ENCODE measurements at regions not wholly inside any gene's neighbourhood (a gene's known extent, or its start where the extent isn't known, plus 50 kb on each side); places are given as distances from the start of the nearest gene placed in this dataset.
"Not testable (repeated sequence)": the region's sequence is repeated elsewhere in the genome, so short reads cannot be mapped to it uniquely, and the experiment has no call there.

GRCh38 chr3:82122554-82123345, 361.3 kb upstream of the GBE1 start:
- H3K9me3 ChIP-seq, result no peaks in the 10 kb centered on the region
- in situ Hi-C loops (cut with MboI; ENCODE audit: low sequenced_read_pairs in 4 of 4) (no loop called here), intact Hi-C loops (cut with DNase I; ENCODE audit: low total_unique reads) (no loop called here)
- no peaks in the 10 kb centered on the region for H3K36me3 ChIP-seq
- no peaks in the 10 kb centered on the region for H3K4me1 ChIP-seq
- TF ChIP-seq, protein P1, sequence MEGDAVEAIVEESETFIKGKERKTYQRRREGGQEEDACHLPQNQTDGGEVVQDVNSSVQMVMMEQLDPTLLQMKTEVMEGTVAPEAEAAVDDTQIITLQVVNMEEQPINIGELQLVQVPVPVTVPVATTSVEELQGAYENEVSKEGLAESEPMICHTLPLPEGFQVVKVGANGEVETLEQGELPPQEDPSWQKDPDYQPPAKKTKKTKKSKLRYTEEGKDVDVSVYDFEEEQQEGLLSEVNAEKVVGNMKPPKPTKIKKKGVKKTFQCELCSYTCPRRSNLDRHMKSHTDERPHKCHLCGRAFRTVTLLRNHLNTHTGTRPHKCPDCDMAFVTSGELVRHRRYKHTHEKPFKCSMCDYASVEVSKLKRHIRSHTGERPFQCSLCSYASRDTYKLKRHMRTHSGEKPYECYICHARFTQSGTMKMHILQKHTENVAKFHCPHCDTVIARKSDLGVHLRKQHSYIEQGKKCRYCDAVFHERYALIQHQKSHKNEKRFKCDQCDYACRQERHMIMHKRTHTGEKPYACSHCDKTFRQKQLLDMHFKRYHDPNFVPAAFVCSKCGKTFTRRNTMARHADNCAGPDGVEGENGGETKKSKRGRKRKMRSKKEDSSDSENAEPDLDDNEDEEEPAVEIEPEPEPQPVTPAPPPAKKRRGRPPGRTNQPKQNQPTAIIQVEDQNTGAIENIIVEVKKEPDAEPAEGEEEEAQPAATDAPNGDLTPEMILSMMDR (IDR thresholded peaks at IDR 0.05 in 4 of 5, conservative IDR thresholded peaks at IDR 0.05 in 1 of 5), result no peak
- no peak for TF ChIP-seq POLR2A (IDR thresholded peaks at IDR 0.05)
- H3K27me3 ChIP-seq, result no peaks in the 10 kb centered on the region
- ATAC-seq (no peak), DNase-seq (no peak)
- no peak overlapping the region for H3K27ac ChIP-seq
- H3K4me3 ChIP-seq, result no peak overlapping the region

GRCh38 chr3:82114589-82114988, 353.1 kb upstream of the GBE1 start:
- in situ Hi-C loops (cut with MboI; ENCODE audit: low sequenced_read_pairs in 4 of 4), result no loop called here

GRCh38 chr3:82110721-82111120, 349.3 kb upstream of the GBE1 start:
- ATAC-seq; H3K27me3 ChIP-seq; H3K36me3 ChIP-seq; intact Hi-C loops (cut with DNase I; ENCODE audit: low total_unique reads); in situ Hi-C loops (cut with MboI; ENCODE audit: low sequenced_read_pairs in 4 of 4); DNase-seq; H3K4me1 ChIP-seq; H3K9me3 ChIP-seq; H3K27ac ChIP-seq; H3K4me3 ChIP-seq: not testable (repeated sequence)

More at GRCh38 chr3:82114589-82114988, 353.1 kb upstream of the GBE1 start:
- TF ChIP-seq, protein P1 (IDR thresholded peaks at IDR 0.05 in 4 of 5, conservative IDR thresholded peaks at IDR 0.05 in 1 of 5), result no peak
- TF ChIP-seq POLR2A (IDR thresholded peaks at IDR 0.05), result no peak
- intact Hi-C loops (cut with DNase I; ENCODE audit: low total_unique reads), result no loop called here
- H3K4me1 ChIP-seq, result no peaks in the 10 kb centered on the region
- H3K36me3 ChIP-seq, result no peaks in the 10 kb centered on the region
- H3K9me3 ChIP-seq, result no peaks in the 10 kb centered on the region
- no peak overlapping the region for H3K4me3 ChIP-seq
- DNase-seq, result no peak
- ATAC-seq, result no peak
- H3K27me3 ChIP-seq, result no peaks in the 10 kb centered on the region
- H3K27ac ChIP-seq, result no peak overlapping the region

DNA sequence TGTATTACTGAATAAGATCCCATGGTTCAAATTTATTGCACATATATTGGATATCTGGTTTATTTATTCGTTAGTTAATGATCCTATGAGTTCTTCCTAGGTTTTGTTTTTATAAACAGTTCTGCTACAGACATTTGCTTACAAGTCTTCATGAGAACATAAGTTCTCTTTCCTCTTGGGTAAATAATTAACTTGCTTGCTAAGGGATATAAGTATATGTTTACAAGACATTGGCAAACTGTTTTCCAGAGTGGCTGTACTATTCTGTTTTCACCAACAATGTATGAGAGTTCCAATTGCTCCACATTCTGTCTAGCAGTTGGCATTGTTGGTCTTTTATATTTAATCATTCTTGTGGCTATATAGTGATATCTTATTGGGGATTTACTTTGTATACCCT, 341.8 kb upstream of the GBE1 start:
- TF ChIP-seq, protein P1 (IDR thresholded peaks at IDR 0.05 in 4 of 5, conservative IDR thresholded peaks at IDR 0.05 in 1 of 5), result no peak
- no peak for TF ChIP-seq POLR2A (IDR thresholded peaks at IDR 0.05)
- ATAC-seq (no peak), DNase-seq (no peak)
- no peak overlapping the region for H3K27ac ChIP-seq
- H3K27me3 ChIP-seq, result no peaks in the 10 kb centered on the region
- H3K4me1 ChIP-seq, result no peaks in the 10 kb centered on the region
- H3K36me3 ChIP-seq, result no peaks in the 10 kb centered on the region
- in situ Hi-C loops (cut with MboI; ENCODE audit: low sequenced_read_pairs in 4 of 4), result no loop called here
- intact Hi-C loops (cut with DNase I; ENCODE audit: low total_unique reads), result no loop called here
- no peak overlapping the region for H3K4me3 ChIP-seq
- no peaks in the 10 kb centered on the region for H3K9me3 ChIP-seq

DNA sequence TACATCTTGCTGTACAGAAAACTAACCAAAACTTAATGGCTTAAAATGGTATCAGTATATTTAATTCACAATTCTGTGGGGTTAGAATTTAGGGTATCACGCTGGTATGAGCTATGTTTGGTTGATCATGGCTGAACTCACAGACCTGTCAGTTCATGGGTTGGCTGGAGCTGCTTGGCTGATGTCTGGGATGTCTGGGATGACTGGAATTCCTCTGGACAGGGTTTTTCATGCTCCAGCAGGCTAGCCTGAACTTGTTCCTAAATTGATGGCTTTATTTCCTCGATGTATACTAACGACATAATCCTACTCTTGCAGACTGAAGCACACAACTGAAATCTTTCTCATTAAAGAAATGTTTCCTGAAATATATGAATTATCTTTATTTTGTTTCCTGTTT, 338.9 kb upstream of the GBE1 start:
- Histone ChIP-seq H3K9me3 (no peaks in the 10 kb centered on the region), H3K27me3 (no peaks in the 10 kb centered on the region), H3K36me3 (no peaks in the 10 kb centered on the region), H3K4me1 (no peaks in the 10 kb centered on the region), H3K4me3 (no peak overlapping the region), H3K27ac (no peak overlapping the region)
- TF ChIP-seq POLR2A (IDR thresholded peaks at IDR 0.05), result no peak
- TF ChIP-seq, protein P1 (IDR thresholded peaks at IDR 0.05 in 4 of 5, conservative IDR thresholded peaks at IDR 0.05 in 1 of 5), result no peak
- ATAC-seq, result no peak
- intact Hi-C loops (cut with DNase I; ENCODE audit: low total_unique reads) (no loop called here), in situ Hi-C loops (cut with MboI; ENCODE audit: low sequenced_read_pairs in 4 of 4) (no loop called here)
- DNase-seq, result no peak
